NCI-H774 (cell line): ENCODE measurements at regions not wholly inside any gene's neighbourhood (a gene's known extent, or its start where the extent isn't known, plus 50 kb on each side); places are given as distances from the start of the nearest gene placed in this dataset.

Source experiments
- DNase-seq: peaks from one replicate; lab custom pipeline; 2025; lab: John Stamatoyannopoulos, UW

- DNase-seq = no peak
Measured at GRCh38 chr1:234536741-234537140, 57.8 kb upstream of the TARBP1 start.

DNA sequence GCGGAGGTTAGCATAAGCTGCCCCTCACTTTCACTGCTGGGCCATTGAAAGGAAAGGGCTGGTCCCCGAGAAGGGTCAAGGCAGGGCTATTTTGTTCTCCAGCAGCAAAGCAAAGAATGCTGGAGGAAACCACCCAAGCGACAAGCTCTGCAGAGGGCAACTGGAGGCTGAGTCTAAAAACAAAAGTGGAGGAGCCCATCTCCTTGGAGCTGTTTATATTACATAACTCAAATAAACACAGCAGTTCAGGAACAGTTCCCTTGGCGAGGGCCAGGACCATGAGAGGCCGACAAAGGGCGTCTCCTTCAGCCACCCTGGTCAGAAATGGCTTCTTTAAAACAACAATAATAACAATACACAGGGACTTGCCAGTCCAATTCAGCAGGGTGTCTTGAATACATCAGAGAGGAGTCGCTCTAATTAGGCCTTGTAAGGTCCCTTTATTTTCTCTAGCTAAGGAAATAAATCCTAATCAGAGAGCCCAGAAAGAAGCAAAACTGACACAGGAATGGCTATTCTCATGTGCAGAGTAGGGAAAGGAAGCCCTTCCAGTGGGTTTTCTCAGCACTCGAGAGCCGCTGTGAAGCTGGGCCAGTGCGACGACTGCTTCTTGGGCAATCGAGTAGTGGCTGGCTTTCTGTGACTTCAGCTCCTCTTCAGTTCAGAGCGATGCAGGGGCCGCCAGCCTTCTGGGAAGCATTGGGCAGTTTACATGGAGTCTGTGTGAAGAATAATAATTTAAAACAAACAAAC, 57.0 kb upstream of the TARBP1 start:
- no peak for DNase-seq

DNA sequence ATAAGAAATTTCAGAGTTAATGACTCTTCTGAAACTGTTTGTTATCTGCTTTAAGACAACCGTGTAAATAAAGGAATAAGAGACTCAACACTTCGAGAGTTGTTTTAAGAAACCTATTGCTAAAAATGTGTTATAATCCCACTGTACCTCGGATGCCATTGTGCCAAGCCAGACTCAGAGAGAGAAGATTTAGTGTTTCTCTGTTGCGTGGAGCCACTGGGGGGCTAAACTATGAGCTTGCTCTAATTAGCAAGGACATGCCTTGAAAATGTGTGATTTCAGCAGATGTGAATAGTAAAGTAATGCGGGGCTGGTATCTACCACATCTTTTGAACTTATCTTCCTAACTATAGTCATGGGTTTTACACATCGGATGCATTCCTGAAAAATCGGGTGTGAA, 56.2 kb upstream of the TARBP1 start:
- DNase-seq = no peak

DNA sequence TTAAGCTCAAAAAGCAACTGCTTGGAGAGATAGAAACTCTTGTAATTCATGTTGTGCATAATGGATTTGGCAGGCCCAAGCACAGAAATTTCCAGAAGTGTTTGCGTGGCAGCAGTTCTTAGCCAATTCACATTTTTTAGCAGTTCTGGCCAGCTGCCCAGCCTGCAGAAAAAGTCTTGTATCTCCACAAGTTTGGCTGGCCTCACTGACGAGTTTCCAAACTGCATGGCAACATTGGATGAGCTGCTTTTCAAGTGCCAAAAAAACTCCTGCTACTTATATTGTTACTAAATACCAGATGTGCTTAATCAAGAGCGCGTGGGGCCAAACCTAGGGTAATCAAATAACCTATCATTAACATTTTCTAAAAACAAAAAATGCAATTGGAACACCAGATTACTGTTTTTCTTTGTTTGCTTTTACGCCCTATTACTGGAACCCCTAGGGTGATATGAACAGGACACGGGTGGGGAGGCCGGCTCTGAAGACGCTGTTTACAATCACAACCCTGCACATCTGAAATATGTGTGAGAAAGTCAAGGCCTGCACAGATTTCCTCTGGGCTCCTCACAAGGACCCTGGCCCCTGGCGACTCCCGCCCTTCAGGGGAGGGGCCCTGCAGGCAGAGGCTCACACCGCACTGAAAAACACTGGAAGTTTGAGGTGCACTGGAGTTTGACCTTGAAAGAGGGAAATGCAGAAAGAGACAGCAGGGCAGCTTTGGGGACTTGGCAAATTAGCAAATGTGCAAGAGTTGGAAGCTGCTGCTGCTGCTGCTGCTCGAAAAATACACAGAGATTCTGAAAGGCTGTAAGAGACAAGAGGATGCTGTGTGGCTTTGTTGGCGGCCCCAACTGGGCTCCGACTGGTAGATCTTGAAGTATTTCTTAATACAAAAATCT, 55.2 kb upstream of the TARBP1 start:
- no peak for DNase-seq

GRCh38 chr1:234533034-234533891, 54.3 kb upstream of the TARBP1 start:
- no peak for DNase-seq

DNA sequence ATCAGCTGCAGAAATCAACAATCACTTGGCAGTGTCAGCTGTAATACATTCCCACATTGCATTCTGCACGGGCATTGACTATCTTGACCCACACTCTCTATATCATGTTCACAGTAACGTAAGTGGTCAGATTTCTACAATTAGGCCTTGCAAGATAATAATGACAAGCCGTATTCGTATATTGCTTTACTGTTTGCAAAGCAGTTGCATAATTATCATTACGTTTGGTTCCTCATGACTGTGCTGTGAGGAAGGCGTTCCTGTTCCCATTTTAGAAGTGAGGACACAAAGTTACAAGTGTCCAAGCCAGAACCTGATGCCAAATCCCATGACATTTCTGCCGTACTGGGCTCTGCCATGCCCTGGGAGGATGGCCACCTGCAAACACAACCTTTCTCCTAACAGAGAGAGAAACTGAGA, 53.5 kb upstream of the TARBP1 start:
- no peak for DNase-seq

- no peak for DNase-seq
Measured at GRCh38 chr1:234531151-234531635, 52.2 kb upstream of the TARBP1 start.

GRCh38 chr1:234530672-234531071, 51.7 kb upstream of the TARBP1 start:
- no peak for DNase-seq

- DNase-seq = no peak
Measured at GRCh38 chr1:234529950-234530237, 50.9 kb upstream of the TARBP1 start.

DNA sequence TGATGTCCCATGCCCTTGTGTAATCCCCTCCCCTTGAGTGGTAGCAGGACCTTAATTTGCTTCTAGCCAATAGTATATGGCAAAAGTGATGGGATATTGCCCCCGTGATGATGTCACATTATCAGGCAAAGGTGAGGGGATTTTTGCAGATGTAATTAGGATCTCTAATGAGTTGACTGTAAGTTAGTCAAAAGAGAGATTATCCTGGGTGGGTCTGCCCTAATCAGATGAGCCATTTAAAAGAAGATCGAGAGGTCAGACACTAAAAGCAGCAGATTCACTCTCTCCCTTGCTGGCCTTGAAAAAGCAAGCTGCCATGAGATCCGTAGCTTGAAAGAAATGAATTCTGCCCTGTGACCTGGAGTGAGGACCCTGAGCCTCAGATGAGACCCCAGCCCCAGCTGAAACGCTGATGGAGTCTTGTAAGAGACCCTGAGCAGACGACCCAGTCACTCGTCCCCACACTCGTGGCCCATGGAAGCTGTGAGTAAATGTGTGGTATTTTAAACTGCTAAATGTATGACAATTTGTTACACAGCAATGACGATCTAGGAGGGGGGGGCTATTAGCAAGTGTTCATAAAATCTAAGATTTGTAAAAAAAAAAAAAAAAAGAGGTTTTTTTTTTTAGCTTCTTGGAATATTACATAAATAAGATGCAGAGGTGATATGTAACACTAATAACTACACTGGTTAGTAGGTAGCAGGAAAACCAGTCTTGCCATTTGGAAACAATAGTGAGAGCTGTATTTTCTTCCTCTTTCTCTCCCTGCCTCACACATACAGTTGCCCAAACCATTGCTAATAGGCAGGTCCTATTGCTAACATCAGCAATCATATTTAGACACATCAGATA, 50.3 kb upstream of the TARBP1 start:
- DNase-seq = no peak
